Upper lobe of left lung (tissue), 6 donors: ENCODE measurements at regions not wholly inside any gene's neighbourhood (a gene's known extent, or its start where the extent isn't known, plus 50 kb on each side); places are given as distances from the start of the nearest gene placed in this dataset.

Experiments
- ATAC-seq, 2 donors: fragments of 200-7000 bp; cut with Tn5 transposase; one replicate each; pipeline ENCODE4 v1.9.1; 2022; ENCODE audit warnings: mild to moderate bottlenecking in 2 of 2, moderate library complexity in 2 of 2; ENCODE audit not compliant: low FRiP score in 2 of 2
- DNase-seq, 2 donors: peaks; one replicate each; pipeline ENCODE4 v3.0.0-alpha.2; 2019 to 2020
- H3K27ac ChIP-seq, 4 donors: fragments of 200-600 bp; sonication (generic); one replicate each; pipeline ENCODE4 v1.5.1; 2016 to 2019
- H3K27me3 ChIP-seq, 4 donors: fragments of 200-600 bp; sonication (generic); one replicate each; pipeline ENCODE4 v1.5.1; 2017 to 2019
- H3K36me3 ChIP-seq, 4 donors: fragments of 200-600 bp; sonication (generic); one replicate each; pipeline ENCODE4 v1.5.1; 2016 to 2019
- H3K4me1 ChIP-seq, 4 donors: fragments of 200-600 bp; sonication (generic); one replicate each; pipeline ENCODE4 v1.5.1; 2018 to 2019
- H3K4me3 ChIP-seq, 4 donors: fragments of 200-600 bp; sonication (generic); one replicate each; pipeline ENCODE4 v1.5.1; 2017 to 2019; ENCODE audit warnings: mild to moderate bottlenecking in 2 of 4, moderate library complexity in 1 of 4
- H3K9me3 ChIP-seq, 4 donors: fragments of 200-600 bp; sonication (generic); one replicate each; pipeline ENCODE4 v1.5.1; 2018 to 2019
- CTCF ChIP-seq, 6 experiments: fragments of 450-650 bp in 4 of 6; fragments of 200-600 bp in 2 of 6; sonication (generic) in 2 of 6; IDR thresholded peaks; one replicate each; pipeline ENCODE4 v1.5.1; 2016 to 2019; ENCODE audit warnings: antibody characterized with exemption in 6 of 6
- EP300 ChIP-seq, 4 donors: sonication (generic); formaldehyde crosslinking; IDR thresholded peaks; one replicate each; pipeline ENCODE4 v1.5.1; 2017; ENCODE audit warnings: antibody characterized with exemption in 4 of 4, control low read depth in 2 of 4
- POLR2A ChIP-seq, 4 donors: fragments of 450-650 bp; IDR thresholded peaks; one replicate each; pipeline ENCODE4 v1.5.1; 2016 to 2017; ENCODE audit warnings: antibody characterized with exemption in 4 of 4, mild to moderate bottlenecking in 2 of 4
- POLR2AphosphoS5 ChIP-seq, 2 donors: sonication (generic); formaldehyde crosslinking; IDR thresholded peaks; one replicate each; pipeline ENCODE4 v1.5.1; 2017; ENCODE audit warnings: antibody characterized with exemption in 2 of 2
- WGBS, 2 donors: methylation state at CpG; one replicate each; pipeline ENCODE4 v1.1.5; 2017 to 2018; 5-methylcytosine and 5-hydroxymethylcytosine counted together
- donor health status: DM: no; HTN: no; CAD: no; lungs with moderate emphysema.
- donor health status: DM: no; HTN: yes; CAD: no; lungs with severe emphysema.

GRCh38 chr5:175034924-175035323 is 310.5 kb downstream of the MSX2 start:
- no peak overlapping the region for H3K4me3 ChIP-seq
- H3K4me1 ChIP-seq = no peaks in the 10 kb centered on the region
- no peak overlapping the region for H3K27ac ChIP-seq
- no peak for TF ChIP-seq POLR2AphosphoS5 (IDR thresholded peaks at IDR 0.05)
- DNase-seq = no peak
- H3K36me3 ChIP-seq = no peaks in the 10 kb centered on the region
- 80 to 89% methylated on average over 3 of the region's 3 CpGs for WGBS, 2 donors
- no peaks in the 10 kb centered on the region for H3K9me3 ChIP-seq
- H3K27me3 ChIP-seq = no peaks in the 10 kb centered on the region
- no peak for ATAC-seq

- Histone ChIP-seq H3K36me3 (no peaks in the 10 kb centered on the region), H3K27me3 (no peaks in the 10 kb centered on the region)
- WGBS, 2 donors = 79 to 94% methylated on average over 2 to 4 of the region's 4 CpGs
Measured at GRCh38 chr5:175032741-175033151, 308.4 kb downstream of the MSX2 start.

GRCh38 chr5:175032013-175032412 is 307.6 kb downstream of the MSX2 start:
- no peak for DNase-seq
- no peak for ATAC-seq
- no peak for TF ChIP-seq EP300 (IDR thresholded peaks at IDR 0.05)
- TF ChIP-seq POLR2AphosphoS5 (IDR thresholded peaks at IDR 0.05) = no peak
- TF ChIP-seq POLR2A (IDR thresholded peaks at IDR 0.05) = no peak
- TF ChIP-seq CTCF (IDR thresholded peaks at IDR 0.05) = no peak
- no peak overlapping the region for H3K4me3 ChIP-seq
- H3K27ac ChIP-seq = no peak overlapping the region
- no peaks in the 10 kb centered on the region for H3K4me1 ChIP-seq
- no peaks in the 10 kb centered on the region for H3K36me3 ChIP-seq
- no peaks in the 10 kb centered on the region for H3K9me3 ChIP-seq
- 77 to 90% methylated on average over 2 of the region's 2 CpGs for WGBS, 2 donors
- H3K27me3 ChIP-seq = no peaks in the 10 kb centered on the region

More at GRCh38 chr5:175032741-175033151, 308.4 kb downstream of the MSX2 start:
- no peaks in the 10 kb centered on the region for H3K4me1 ChIP-seq
- no peak for ATAC-seq
- H3K9me3 ChIP-seq = no peaks in the 10 kb centered on the region
- peak in 1 of 2 donors; percentile 32 for DNase-seq
- H3K27ac ChIP-seq = no peak overlapping the region
- no peak overlapping the region for H3K4me3 ChIP-seq
- TF ChIP-seq CTCF (IDR thresholded peaks at IDR 0.05) = no peak
- TF ChIP-seq POLR2AphosphoS5 (IDR thresholded peaks at IDR 0.05) = no peak
- TF ChIP-seq EP300 (IDR thresholded peaks at IDR 0.05) = no peak
- no peak for TF ChIP-seq POLR2A (IDR thresholded peaks at IDR 0.05)

- H3K36me3 ChIP-seq = no peaks in the 10 kb centered on the region
- no peak overlapping the region for H3K4me3 ChIP-seq
- peaks cover 0 to 3% (median 0%) of the 10 kb centered on the region in 4 donors for H3K4me1 ChIP-seq
- 81 to 89% methylated on average over 3 of the region's 3 CpGs for WGBS, 2 donors
- H3K9me3 ChIP-seq = no peaks in the 10 kb centered on the region
- H3K27ac ChIP-seq = no peak overlapping the region
- DNase-seq (no peak), ATAC-seq (no peak)
- H3K27me3 ChIP-seq = no peaks in the 10 kb centered on the region
- TF ChIP-seq EP300 (IDR thresholded peaks at IDR 0.05) (no peak), CTCF (IDR thresholded peaks at IDR 0.05) (no peak), POLR2A (IDR thresholded peaks at IDR 0.05) (no peak), POLR2AphosphoS5 (IDR thresholded peaks at IDR 0.05) (no peak)
Measured at GRCh38 chr5:175027390-175027789, 303.0 kb downstream of the MSX2 start.

- no peak overlapping the region for H3K27ac ChIP-seq
- no peaks in the 10 kb centered on the region for H3K9me3 ChIP-seq
- no peaks in the 10 kb centered on the region for H3K36me3 ChIP-seq
- 62 to 64% methylated on average over 4 of the region's 4 CpGs for WGBS, 2 donors
- DNase-seq = no peak
- no peak for ATAC-seq
- no peaks in the 10 kb centered on the region for H3K27me3 ChIP-seq
- TF ChIP-seq CTCF (IDR thresholded peaks at IDR 0.05) (no peak), POLR2AphosphoS5 (IDR thresholded peaks at IDR 0.05) (no peak), EP300 (IDR thresholded peaks at IDR 0.05) (no peak), POLR2A (IDR thresholded peaks at IDR 0.05) (no peak)
- H3K4me1 ChIP-seq = peaks cover 0 to 3% (median 2%) of the 10 kb centered on the region in 4 donors
- no peak overlapping the region for H3K4me3 ChIP-seq
Measured at GRCh38 chr5:175025077-175025476, 300.7 kb downstream of the MSX2 start.
